WTC11 (cell line): ENCODE measurements at regions not wholly inside any gene's neighbourhood (a gene's known extent, or its start where the extent isn't known, plus 50 kb on each side); places are given as distances from the start of the nearest gene placed in this dataset.

ENCODE experiments used
- ATAC-seq: fragments of 200-7000 bp; cut with Tn5 transposase; 2 replicates; pipeline ENCODE4 v1.10.0; 2021; ENCODE audit warnings: mild to moderate bottlenecking, moderate library complexity
- CTCF ChIA-PET: fragments of 300-600 bp; sonication (Branson Sonifier 250); formaldehyde crosslinking; loops from one replicate; lab custom pipeline; 2021; ENCODE audit warnings: antibody characterized with exemption; lab: Charles Lee
- POLR2A ChIA-PET: fragments of 350-600 bp; sonication (Branson Sonifier 250); formaldehyde crosslinking; loops from one replicate; lab custom pipeline; 2021; ENCODE audit warnings: antibody characterized with exemption; lab: Charles Lee
- DNase-seq: peaks from one replicate; pipeline ENCODE4 v3.0.0; 2021; ENCODE audit warnings: low spot score
- H3K27ac Mint-ChIP-seq: 2 replicates; pipeline ENCODE4 v1.8.0; 2021; ENCODE audit warnings: mixed read lengths
- H3K27me3 Mint-ChIP-seq: 2 replicates; pipeline ENCODE4 v1.8.0; 2021; ENCODE audit warnings: low read depth, mild to moderate bottlenecking, moderate library complexity, mixed read lengths
- H3K36me3 Mint-ChIP-seq: 2 replicates; pipeline ENCODE4 v1.8.0; 2021; ENCODE audit warnings: mixed read lengths
- H3K4me1 Mint-ChIP-seq: 2 replicates; pipeline ENCODE4 v1.8.0; 2022; ENCODE audit warnings: mixed read lengths
- H3K4me3 Mint-ChIP-seq: 2 replicates; pipeline ENCODE4 v1.8.0; 2021; ENCODE audit warnings: mild to moderate bottlenecking, moderate library complexity, mixed read lengths
- H3K9me3 Mint-ChIP-seq: 2 replicates; pipeline ENCODE4 v1.8.0; 2021; ENCODE audit warnings: mixed read lengths
- AR ChIP-seq: fragments of 250-450 bp; sonication (Bioruptor Pico); IDR thresholded peaks from 2 replicates; pipeline ENCODE4 v1.9.0; 2021; ENCODE audit warnings: mild to moderate bottlenecking
- CREM ChIP-seq: sonication (generic); formaldehyde crosslinking; IDR thresholded peaks from 2 replicates; pipeline ENCODE4 v1.8.1; 2022; ENCODE audit warnings: mild to moderate bottlenecking, missing genetic modification reagents, moderate library complexity
- E2F1 ChIP-seq: sonication (generic); formaldehyde crosslinking; IDR thresholded peaks from 2 replicates; pipeline ENCODE4 v1.8.0; 2022; ENCODE audit warnings: mild to moderate bottlenecking, missing genetic modification reagents
- ERG ChIP-seq: fragments of 250-450 bp; sonication (Bioruptor Pico); IDR thresholded peaks from 2 replicates; pipeline ENCODE4 v1.8.0; 2021; ENCODE audit warnings: mild to moderate bottlenecking
- FOXP4 ChIP-seq: sonication (generic); formaldehyde crosslinking; IDR thresholded peaks from 2 replicates; pipeline ENCODE4 v1.8.0; 2022; ENCODE audit warnings: mild to moderate bottlenecking, missing genetic modification reagents
- IRF1 ChIP-seq: sonication (generic); formaldehyde crosslinking; IDR thresholded peaks from 2 replicates; pipeline ENCODE4 v1.8.0; 2023; ENCODE audit warnings: missing genetic modification reagents
- KAT7 ChIP-seq: sonication (generic); formaldehyde crosslinking; IDR thresholded peaks from 2 replicates; pipeline ENCODE4 v1.8.1; 2023; ENCODE audit warnings: missing genetic modification reagents, mild to moderate bottlenecking, borderline replicate concordance
- MLX ChIP-seq: sonication (generic); formaldehyde crosslinking; IDR thresholded peaks from 2 replicates; pipeline ENCODE4 v1.8.1; 2023; ENCODE audit warnings: mild to moderate bottlenecking, missing genetic modification reagents, moderate library complexity
- MXD4 ChIP-seq: fragments of 250-450 bp; sonication (Bioruptor Pico); IDR thresholded peaks from 2 replicates; pipeline ENCODE4 v1.8.0; 2021; ENCODE audit warnings: mild to moderate bottlenecking, moderate library complexity, borderline replicate concordance
- NFYB ChIP-seq: sonication (generic); formaldehyde crosslinking; conservative IDR thresholded peaks from 2 replicates; pipeline ENCODE4 v1.8.0; 2022; ENCODE audit warnings: low read depth, missing genetic modification reagents
- OVOL2 ChIP-seq: fragments of 250-450 bp; sonication (Bioruptor Pico); IDR thresholded peaks from 2 replicates; pipeline ENCODE4 v1.9.0; 2021; ENCODE audit warnings: mild to moderate bottlenecking, borderline replicate concordance
- SMAD3 ChIP-seq: sonication (generic); formaldehyde crosslinking; IDR thresholded peaks from 2 replicates; pipeline ENCODE4 v1.8.0; 2022; ENCODE audit warnings: missing genetic modification reagents, mild to moderate bottlenecking, borderline replicate concordance
- TCF7 ChIP-seq: sonication (generic); formaldehyde crosslinking; IDR thresholded peaks from 2 replicates; pipeline ENCODE4 v1.8.0; 2022; ENCODE audit warnings: mild to moderate bottlenecking, low read depth, missing genetic modification reagents, moderate library complexity
- TEAD1 ChIP-seq: sonication (generic); formaldehyde crosslinking; IDR thresholded peaks from 2 replicates; pipeline ENCODE4 v1.8.0; 2022; ENCODE audit warnings: mild to moderate bottlenecking, missing genetic modification reagents
- USF2 ChIP-seq: sonication (generic); formaldehyde crosslinking; IDR thresholded peaks from 2 replicates; pipeline ENCODE4 v1.8.1; 2023; ENCODE audit warnings: mild to moderate bottlenecking, missing genetic modification reagents, moderate library complexity
- ZBTB43 ChIP-seq: sonication (generic); formaldehyde crosslinking; IDR thresholded peaks from 2 replicates; pipeline ENCODE4 v1.8.1; 2023; ENCODE audit warnings: mild to moderate bottlenecking, missing genetic modification reagents
- ZNF121 ChIP-seq: sonication (generic); formaldehyde crosslinking; IDR thresholded peaks from 2 replicates; pipeline ENCODE4 v1.8.0; 2023; ENCODE audit warnings: missing genetic modification reagents
- ZNF219 ChIP-seq: sonication (generic); formaldehyde crosslinking; IDR thresholded peaks from 2 replicates; pipeline ENCODE4 v1.8.0; 2023; ENCODE audit warnings: missing genetic modification reagents, mild to moderate bottlenecking, borderline replicate concordance

GRCh38 chr4:67273666-67274065 lies 271.6 kb downstream of the CENPC start:
- Mint-ChIP-seq H3K36me3 (peaks cover 42% of the 10 kb centered on the region), H3K9me3 (peaks cover 78% of the 10 kb centered on the region), H3K27ac (no peak overlapping the region), H3K4me1 (no peaks in the 10 kb centered on the region), H3K27me3 (peaks cover 5% of the 10 kb centered on the region), H3K4me3 (no peak overlapping the region)
- DNase-seq (no peak), ATAC-seq (no peak)
- ChIA-PET CTCF (no interaction called here), POLR2A (no interaction called here)
- no peak for TF ChIP-seq E2F1 (CRISPR knock-in tag)
- no peak for TF ChIP-seq MLX (CRISPR knock-in tag)
- TF ChIP-seq SMAD3 (CRISPR knock-in tag), result no peak
- TF ChIP-seq ZNF219 (CRISPR knock-in tag), result no peak
- TF ChIP-seq IRF1 (CRISPR knock-in tag), result no peak
- no peak for TF ChIP-seq NFYB (CRISPR knock-in tag)
- no peak for TF ChIP-seq TEAD1 (CRISPR knock-in tag)
- no peak for TF ChIP-seq MXD4
- no peak for TF ChIP-seq ERG (CRISPR knock-in tag)
- TF ChIP-seq CREM (CRISPR knock-in tag), result no peak
- TF ChIP-seq USF2, result no peak
- TF ChIP-seq ZNF121 (CRISPR knock-in tag), result no peak
- no peak for TF ChIP-seq ZBTB43 (CRISPR knock-in tag)
- no peak for TF ChIP-seq OVOL2 (CRISPR knock-in tag)
- no peak for TF ChIP-seq TCF7 (CRISPR knock-in tag)

GRCh38 chr4:67261971-67262370 lies 283.3 kb downstream of the CENPC start:
- DNase-seq, result no peak
- CTCF ChIA-PET, result no interaction called here
- peaks cover 5% of the 10 kb centered on the region for H3K4me1 Mint-ChIP-seq
- H3K4me3 Mint-ChIP-seq, result no peak overlapping the region
- ATAC-seq, result no peak
- TF ChIP-seq FOXP4 (CRISPR knock-in tag) (no peak), TEAD1 (CRISPR knock-in tag) (no peak), KAT7 (CRISPR knock-in tag) (no peak), AR (CRISPR knock-in tag) (no peak)
- POLR2A ChIA-PET, result no interaction called here
- H3K27me3 Mint-ChIP-seq, result no peaks in the 10 kb centered on the region
- H3K27ac Mint-ChIP-seq, result no peak overlapping the region
- H3K36me3 Mint-ChIP-seq, result no peaks in the 10 kb centered on the region
- peaks cover 11% of the 10 kb centered on the region for H3K9me3 Mint-ChIP-seq
